ENCODE measurements at regions not wholly inside any gene's neighbourhood (a gene's known extent, or its start where the extent isn't known, plus 50 kb on each side); places are given as distances from the start of the nearest gene placed in this dataset.
"Not testable (repeated sequence)": the region's sequence is repeated elsewhere in the genome, so short reads cannot be mapped to it uniquely, and the experiment has no call there.

DNA sequence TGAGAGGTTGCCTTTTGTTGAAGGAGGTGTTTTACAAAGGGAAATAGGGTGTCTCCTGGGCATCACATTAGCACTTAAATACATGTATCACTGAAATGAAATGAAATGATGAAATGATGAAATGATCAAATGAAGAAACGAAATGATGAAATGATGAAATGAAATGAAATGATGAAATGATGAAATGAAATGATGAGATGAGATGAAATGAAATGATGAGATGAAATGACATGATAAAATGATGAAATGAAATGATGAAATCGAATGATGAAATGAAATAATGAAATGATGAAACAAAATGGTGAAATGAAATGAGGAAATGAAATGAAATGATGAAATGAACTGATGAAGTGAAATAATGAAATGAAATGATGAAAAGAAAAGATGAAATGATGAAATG is 137.6 kb upstream of the ERV3-1 start:
- TF ChIP-seq, protein P1, sequence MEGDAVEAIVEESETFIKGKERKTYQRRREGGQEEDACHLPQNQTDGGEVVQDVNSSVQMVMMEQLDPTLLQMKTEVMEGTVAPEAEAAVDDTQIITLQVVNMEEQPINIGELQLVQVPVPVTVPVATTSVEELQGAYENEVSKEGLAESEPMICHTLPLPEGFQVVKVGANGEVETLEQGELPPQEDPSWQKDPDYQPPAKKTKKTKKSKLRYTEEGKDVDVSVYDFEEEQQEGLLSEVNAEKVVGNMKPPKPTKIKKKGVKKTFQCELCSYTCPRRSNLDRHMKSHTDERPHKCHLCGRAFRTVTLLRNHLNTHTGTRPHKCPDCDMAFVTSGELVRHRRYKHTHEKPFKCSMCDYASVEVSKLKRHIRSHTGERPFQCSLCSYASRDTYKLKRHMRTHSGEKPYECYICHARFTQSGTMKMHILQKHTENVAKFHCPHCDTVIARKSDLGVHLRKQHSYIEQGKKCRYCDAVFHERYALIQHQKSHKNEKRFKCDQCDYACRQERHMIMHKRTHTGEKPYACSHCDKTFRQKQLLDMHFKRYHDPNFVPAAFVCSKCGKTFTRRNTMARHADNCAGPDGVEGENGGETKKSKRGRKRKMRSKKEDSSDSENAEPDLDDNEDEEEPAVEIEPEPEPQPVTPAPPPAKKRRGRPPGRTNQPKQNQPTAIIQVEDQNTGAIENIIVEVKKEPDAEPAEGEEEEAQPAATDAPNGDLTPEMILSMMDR (IDR thresholded peaks at IDR 0.05), result not testable (repeated sequence)
- TF ChIP-seq EP300, POLR2A (IDR thresholded peaks at IDR 0.05): not testable (repeated sequence)

Data from tibial nerve (tissue), 4 donors.